ENCODE measurements at regions not wholly inside any gene's neighbourhood (a gene's known extent, or its start where the extent isn't known, plus 50 kb on each side); places are given as distances from the start of the nearest gene placed in this dataset.

GRCh38 chr3:24740326-24740725 lies 245.7 kb upstream of the THRB start:
- no peak for TF ChIP-seq CTCF (IDR thresholded peaks at IDR 0.05)
- no peak for TF ChIP-seq SIN3A (IDR thresholded peaks at IDR 0.05; ENCODE audit: borderline replicate concordance, insufficient read depth, low read depth, low read length)
- no peak for TF ChIP-seq TCF7L2 (IDR thresholded peaks at IDR 0.05; ENCODE audit: low read depth, low read length)
- no peak for TF ChIP-seq POLR2AphosphoS5 (IDR thresholded peaks at IDR 0.05; ENCODE audit: low read depth, low read length)
- TF ChIP-seq REST (IDR thresholded peaks at IDR 0.05; ENCODE audit: insufficient read depth in 1 of 2, low read depth in 2 of 2, low read length in 1 of 2) = no peak
- intact Hi-C loops (cut with micrococcal nuclease; ENCODE audit: unreplicated experiment) (no loop called here), in situ Hi-C loops (cut with HindIII; ENCODE audit: low pct_unique_long_range_greater_than_20kb, low sequenced_read_pairs) (no loop called here)
- no peak for DNase-seq (ENCODE audit: low read depth, low spot score)
- Histone ChIP-seq H3K36me3 (ENCODE audit: control insufficient read depth, insufficient read depth, low read length) (no peaks in the 10 kb centered on the region), H3K4me1 (ENCODE audit: control insufficient read depth, insufficient read depth, low read length) (no peaks in the 10 kb centered on the region), H3K4me3 (ENCODE audit: low read depth in 2 of 2, low read length in 2 of 2) (no peak overlapping the region), H3K9me3 (ENCODE audit: control insufficient read depth, insufficient read depth, low read depth, low read length) (no peaks in the 10 kb centered on the region), H3K27ac (ENCODE audit: low read length) (no peak overlapping the region), H3K27me3 (ENCODE audit: control insufficient read depth, insufficient read depth, low read length) (no peaks in the 10 kb centered on the region)
- ChIA-PET CTCF (no interaction called here), POLR2A (no interaction called here)
- no peak for ATAC-seq
- no TSS peak for BruUV-seq (replicated peaks)

- Histone ChIP-seq H3K4me3 (ENCODE audit: low read depth in 2 of 2, low read length in 2 of 2) (no peak overlapping the region), H3K36me3 (ENCODE audit: control insufficient read depth, insufficient read depth, low read length) (no peaks in the 10 kb centered on the region), H3K27me3 (ENCODE audit: control insufficient read depth, insufficient read depth, low read length) (no peaks in the 10 kb centered on the region), H3K4me1 (ENCODE audit: control insufficient read depth, insufficient read depth, low read length) (no peaks in the 10 kb centered on the region), H3K9me3 (ENCODE audit: control insufficient read depth, insufficient read depth, low read depth, low read length) (no peaks in the 10 kb centered on the region), H3K27ac (ENCODE audit: low read length) (no peak overlapping the region)
- TF ChIP-seq TCF7L2 (IDR thresholded peaks at IDR 0.05; ENCODE audit: low read depth, low read length) = no peak
- no peak for TF ChIP-seq REST (IDR thresholded peaks at IDR 0.05; ENCODE audit: insufficient read depth in 1 of 2, low read depth in 2 of 2, low read length in 1 of 2)
- TF ChIP-seq SIN3A (IDR thresholded peaks at IDR 0.05; ENCODE audit: borderline replicate concordance, insufficient read depth, low read depth, low read length) = no peak
- BruUV-seq (replicated peaks) = no TSS peak
- intact Hi-C loops (cut with micrococcal nuclease; ENCODE audit: unreplicated experiment) (no loop called here), in situ Hi-C loops (cut with HindIII; ENCODE audit: low pct_unique_long_range_greater_than_20kb, low sequenced_read_pairs) (no loop called here)
- DNase-seq (ENCODE audit: low read depth, low spot score) = no peak
- ATAC-seq = no peak
- POLR2A ChIA-PET = no interaction called here
- CTCF ChIA-PET = no interaction called here
Measured at GRCh38 chr3:24741506-24741905, 246.9 kb upstream of the THRB start.
